GM21737 (cell line): ENCODE measurements at regions not wholly inside any gene's neighbourhood (a gene's known extent, or its start where the extent isn't known, plus 50 kb on each side); places are given as distances from the start of the nearest gene placed in this dataset.
"Not testable (repeated sequence)": the region's sequence is repeated elsewhere in the genome, so short reads cannot be mapped to it uniquely, and the experiment has no call there.

Experiments
- ATAC-seq: cut with Tn5 transposase; IDR thresholded peaks from one replicate; pipeline ENCODE4 v1.9.1; 2021; ENCODE audit warnings: mild to moderate bottlenecking, moderate library complexity; ENCODE audit not compliant: unreplicated experiment

DNA sequence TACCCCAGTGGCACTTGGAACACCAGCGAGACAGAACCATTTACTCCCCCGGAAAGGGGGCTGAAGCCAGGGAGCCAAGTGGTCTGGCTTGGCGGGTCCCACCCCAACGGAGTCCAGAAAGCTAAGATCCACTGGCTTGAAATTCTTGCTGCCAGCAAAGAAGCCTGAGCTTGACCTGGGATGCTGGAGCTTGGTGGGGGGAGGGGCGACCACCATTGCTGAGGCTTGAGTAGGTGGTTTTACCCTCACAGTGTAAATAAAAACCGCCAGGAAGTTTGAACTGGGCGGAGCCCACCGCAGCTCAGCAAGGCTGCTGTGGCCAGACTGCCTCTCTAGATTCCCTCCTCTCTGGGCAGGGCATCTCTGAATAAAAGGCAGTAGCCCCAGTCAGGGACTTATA, 62.8 kb downstream of the RPS24 start:
- ATAC-seq, result not testable (repeated sequence)

DNA sequence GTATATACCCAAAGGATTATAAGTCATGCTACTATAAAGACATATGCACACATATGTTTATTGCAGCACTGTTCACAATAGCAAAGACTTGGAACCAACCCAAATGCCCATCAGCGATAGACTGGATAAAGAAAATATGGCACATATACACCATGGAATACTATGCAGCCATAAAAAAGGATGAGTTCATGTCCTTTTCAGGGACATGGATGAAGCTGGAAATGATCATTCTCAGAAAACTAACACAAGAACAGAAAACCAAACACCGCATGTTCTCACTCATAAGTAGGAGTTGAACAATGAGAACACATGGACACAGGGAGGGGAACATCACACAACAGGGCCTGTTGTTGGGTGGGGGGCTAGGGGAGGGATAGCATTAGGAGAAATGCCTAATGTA, 68.9 kb downstream of the RPS24 start:
- ATAC-seq, result not testable (repeated sequence)

DNA sequence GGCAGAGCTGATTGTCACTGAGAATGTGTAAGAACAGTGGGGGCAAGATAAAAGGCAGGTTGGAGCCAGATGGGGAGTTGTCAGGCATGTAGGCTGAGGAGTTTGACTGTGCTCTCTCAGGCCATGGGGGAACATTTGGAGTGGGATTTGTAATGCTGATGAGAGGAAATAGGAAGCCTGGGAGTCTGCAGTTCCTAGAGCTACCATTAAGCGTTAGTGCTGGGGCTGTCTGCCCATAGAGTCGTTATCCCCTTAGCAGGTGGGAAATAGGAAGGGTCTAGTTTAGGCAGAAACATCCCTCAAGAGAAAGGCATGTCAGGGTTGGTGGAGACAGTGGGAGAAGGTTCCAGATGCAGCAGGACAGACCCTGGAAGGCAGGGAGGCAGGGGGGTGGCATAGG, 75.5 kb downstream of the RPS24 start:
- no peak for ATAC-seq

DNA sequence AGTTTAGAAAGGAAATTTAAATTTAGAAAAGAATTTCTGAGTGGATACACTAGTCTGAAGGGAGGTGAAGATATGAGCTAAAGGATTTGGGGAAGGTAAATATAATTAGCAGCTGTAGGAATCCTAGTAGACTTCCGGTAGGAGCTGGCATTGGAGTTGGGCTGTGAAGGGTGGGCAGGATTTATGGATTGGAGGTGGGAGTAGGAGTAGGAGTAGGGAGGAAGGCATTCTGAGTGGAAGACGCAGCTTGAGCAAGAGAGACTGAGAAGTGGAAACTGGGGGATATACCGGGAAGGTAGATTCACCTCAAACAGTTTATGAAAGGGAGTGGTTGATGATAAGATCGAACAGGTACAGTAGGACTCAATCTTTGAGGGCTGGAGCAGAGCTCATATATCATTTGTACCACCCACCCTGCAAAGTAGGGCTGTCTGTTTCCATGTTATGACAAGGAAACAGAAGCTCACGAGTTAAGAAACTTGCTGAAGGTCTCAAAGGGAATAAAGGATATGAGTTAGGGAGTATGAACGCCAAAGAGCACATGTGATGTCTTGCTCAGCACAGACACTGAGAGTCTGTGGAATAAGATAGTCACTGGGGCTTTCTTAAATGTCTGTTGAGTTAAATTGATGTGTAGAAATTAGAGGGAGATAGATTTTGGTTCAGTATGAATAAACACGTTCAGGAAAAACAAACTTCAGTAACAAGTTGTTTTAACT, 81.6 kb downstream of the RPS24 start:
- ATAC-seq, result no peak

DNA sequence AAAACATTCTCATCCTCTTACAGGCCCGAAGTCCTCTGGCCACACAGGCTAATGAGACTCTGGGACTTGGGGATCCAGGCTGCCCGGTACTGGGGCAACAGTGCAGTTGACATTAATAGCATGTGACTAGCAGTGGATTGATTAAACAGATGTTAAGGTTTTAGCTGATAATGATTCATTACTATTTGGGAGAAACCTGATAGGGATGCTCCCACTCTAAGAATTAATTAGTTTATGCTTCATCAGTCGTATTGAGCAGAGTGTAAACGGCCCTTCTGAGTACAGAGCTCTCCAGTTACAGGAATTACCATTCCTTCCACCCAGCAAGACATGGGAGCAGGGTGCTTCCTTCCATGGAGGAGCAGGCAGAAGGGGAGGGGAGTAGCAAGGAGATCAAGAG, 82.7 kb downstream of the RPS24 start:
- no peak for ATAC-seq

DNA sequence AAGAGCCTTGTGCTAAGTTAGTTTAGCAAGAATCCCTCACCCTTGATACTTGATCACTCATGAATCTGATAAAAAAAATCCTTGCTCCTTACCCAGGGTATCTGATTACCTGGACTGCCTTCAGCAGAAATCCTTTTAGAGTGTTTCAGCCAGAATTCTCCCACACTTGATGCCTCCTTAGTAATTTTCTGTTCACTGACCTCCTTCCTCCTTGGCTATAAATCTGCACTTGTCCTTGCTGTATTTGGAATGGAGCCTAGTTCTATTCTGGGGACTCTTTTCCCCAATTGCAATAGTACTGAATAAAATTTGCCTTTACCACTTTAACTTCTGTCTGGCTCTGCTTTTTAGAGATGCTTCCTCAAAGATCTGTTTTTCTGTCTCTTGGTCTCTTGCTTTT, 84.9 kb downstream of the RPS24 start:
- ATAC-seq, result no peak

DNA sequence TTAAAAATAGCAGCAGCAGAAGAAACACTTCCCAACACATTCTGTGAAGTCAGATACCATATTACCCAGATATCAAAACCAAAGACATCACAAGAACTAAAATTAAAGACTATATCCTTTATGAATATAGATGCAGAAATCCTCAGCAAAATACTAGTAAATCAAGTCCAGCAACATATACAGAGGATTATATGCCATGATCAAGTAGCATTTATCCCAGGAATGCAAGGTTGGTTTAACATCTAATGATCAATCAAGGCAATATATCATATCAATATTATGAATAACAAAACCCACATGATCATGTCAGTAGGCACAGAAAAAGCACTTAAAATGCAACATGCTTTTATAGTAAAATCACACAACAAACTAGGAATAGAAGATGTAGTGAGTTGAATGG, 88.1 kb downstream of the RPS24 start:
- no peak for ATAC-seq

DNA sequence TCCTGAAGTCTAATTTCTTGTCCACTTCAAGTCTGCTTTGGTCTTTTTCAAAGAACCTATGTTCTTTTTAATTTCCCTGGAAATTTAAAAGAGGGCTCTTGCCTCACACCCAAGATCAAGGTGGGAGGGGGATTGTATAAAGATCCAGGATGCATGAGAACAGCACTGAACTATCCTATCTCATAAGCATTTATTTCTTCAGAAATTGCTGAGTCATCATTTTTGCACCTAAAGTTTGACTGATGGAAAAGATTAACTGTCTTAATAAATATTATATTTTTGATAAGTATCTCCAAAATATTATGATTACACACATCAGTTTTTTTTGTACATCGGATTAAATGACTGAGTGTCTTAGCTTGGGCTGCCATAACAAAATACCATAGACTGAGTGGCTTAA, 90.5 kb downstream of the RPS24 start:
- ATAC-seq, result no peak

DNA sequence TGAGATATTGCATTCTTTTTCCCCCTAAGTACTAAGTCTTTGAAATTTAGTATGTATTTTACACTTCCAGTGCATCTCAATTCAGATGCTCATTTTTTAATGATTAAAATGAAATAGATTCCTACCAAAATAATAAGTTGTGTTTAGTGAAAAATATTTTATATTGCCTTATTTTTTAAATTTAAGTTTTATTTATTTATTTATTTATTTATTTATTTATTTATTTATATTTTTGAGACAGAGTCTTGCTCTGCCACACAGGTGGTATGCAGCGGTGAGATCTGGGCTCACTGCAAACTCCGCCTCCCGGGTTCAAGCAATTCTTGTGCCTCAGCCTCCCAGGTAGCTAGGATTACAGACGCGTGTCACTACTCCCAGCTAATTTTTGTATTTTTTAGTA, 95.5 kb downstream of the RPS24 start:
- no peak for ATAC-seq

DNA sequence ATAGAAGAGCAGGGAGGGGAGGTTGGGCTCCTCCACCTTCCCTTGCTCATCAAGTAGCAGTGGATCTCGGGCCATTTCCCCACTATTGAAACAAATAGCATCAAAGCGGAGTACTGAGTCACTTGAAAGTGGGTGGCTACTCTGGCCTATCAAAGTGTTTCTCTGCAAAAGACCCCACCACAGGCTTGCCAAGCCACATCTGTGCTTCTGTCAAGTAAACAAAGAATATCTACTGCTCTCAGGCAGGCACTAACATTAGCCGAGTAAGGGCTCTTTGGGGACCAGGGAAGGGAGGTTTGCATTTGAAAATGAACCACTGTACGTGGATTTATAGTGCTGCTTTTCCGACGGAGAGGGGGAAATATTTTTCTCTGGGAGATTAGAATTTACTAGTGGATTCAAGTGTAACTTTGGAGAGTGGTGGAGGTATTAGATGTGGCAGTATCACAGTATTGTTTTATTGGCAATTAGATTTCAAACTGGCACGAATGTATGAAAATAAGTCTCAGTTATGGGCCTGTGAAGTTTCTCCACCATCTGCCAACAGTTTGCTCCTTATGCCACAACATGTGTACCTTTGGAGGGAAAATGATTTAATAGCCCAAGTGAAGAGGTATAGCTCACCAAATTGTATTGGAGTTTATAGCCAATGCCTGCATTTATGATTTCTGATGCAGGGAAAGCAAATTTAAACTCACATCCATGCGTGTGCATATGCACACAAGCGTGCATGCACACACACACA, 97.5 kb downstream of the RPS24 start:
- ATAC-seq, result no peak

DNA sequence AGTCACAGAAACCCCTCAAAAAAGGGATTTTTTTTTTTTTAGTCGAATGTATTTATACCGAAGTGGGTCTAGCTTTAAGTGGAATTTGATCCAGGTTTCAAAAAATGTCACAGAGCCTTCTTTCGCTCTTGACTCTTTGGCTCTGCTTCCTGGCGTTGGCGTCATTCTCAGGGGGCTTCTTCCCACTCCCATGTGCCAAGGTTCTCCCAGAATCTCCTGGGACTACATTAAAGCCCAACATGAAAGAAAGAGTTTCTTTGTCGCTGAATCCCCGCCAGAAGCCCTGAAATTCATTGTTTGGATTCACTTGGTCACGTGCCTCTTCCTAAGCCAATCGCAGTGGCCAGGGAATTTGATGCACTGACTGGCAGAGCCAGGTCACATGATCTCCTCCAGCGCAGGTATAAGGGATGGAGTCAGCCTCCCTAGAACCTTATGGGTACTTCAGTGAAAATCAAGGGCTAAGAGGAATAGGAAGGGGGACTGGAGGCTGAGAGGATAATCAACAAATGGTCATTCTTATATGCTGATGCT, 101.2 kb downstream of the RPS24 start:
- no peak for ATAC-seq

DNA sequence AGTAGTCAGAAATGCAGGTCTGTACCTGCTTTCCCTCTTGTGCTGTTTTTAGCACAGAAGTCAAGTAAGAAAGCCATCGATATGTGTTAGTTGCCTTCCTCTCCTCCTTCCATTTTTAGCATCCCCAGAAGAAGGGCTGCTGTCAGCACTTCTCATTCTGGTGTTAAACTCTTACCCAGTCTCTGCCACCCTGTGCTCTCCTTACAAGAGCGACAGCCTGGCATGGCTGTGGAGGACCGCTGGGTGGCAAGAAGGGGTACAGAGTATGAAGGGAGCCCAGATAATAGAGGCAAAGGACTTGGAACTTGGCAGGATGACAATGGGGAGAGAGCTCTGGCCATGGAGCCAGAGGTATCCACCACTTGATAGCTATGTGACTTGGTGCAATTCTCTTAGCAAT, 103.5 kb downstream of the RPS24 start:
- no peak for ATAC-seq

DNA sequence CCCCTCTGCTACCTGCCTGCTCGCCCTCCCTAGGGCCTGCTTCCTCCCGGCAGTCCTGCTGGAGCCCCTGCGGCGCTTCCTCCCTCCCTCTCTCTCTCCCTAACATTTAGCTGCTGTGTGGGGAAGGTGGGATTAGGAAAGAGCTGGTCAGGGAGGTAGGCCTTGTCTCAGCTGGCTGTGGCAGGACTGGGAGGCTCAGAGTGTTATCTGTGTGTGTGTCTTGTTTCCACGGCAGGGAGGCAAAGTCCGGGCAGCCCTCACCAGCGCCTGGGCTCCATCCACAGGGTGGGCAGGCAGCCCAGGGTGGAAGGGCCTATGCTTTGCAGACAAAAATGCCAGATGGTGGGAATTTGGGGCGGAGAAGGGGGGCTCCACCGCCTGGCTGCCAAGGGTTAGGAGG, 105.7 kb downstream of the RPS24 start:
- ATAC-seq, result no peak

DNA sequence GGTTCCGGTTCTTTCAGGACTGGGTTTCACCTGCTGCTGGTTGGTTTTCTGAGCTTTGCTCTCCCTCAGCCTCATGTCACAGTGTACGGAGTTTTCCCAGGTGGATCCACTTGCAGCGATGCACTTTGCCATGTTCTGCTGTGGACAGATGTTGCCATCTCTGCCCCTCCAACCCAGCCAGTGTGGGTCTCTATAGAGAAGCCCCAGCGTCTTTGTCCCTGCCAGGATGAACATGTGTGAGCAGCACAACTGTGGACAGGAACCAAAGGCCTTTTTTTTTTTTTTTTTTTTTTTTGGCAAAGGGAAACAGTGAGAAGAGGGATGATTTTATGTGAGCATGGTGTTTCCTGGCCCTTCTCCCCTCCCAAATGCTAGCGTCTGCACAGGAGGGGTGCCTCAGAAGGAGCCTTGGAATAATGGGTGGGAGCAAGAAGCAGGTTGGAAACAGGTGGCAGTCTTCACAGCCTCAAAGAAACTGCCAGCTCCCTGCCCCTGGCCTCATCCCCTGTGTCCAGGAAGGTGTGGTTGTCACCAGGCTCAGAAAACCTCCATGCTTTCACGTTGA, 106.5 kb downstream of the RPS24 start:
- ATAC-seq, result no peak

DNA sequence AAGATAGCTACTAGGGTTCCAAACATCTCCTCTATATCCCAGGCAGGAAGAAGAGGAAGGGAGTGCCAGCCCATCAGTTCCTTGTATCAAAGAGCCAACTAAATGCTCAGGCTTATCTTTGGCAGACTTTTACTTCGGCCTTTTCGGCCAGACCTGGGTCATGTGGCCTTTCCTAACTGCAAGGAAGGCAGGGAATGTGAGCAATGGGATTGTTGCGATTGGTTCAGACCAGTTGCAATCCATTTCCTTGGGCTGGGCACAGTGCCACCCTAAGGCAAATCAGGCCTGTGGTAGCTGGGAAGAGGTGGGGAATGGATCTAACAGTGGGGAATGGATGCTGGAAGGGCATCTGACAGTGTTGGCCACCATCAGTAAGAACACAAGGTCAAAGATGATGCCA, 109.9 kb downstream of the RPS24 start:
- no peak for ATAC-seq

DNA sequence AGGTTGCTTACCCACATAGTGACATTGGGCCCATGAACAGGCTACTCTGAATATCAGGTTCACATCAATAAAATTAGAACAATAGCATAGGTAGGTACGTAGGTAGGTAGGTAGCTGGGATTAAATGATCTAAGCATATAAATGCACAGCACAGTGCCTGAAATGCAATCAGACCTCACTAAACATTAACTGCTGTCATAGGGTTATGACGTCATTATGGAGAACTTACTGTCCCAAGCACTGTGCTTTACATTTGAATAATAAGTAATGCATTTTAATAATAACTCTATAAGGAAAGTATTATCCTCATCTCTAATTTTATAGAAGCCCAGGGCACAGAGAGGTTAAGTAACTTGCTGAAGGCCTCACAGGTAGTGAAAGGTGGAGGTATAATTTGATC, 112.5 kb downstream of the RPS24 start:
- no peak for ATAC-seq

DNA sequence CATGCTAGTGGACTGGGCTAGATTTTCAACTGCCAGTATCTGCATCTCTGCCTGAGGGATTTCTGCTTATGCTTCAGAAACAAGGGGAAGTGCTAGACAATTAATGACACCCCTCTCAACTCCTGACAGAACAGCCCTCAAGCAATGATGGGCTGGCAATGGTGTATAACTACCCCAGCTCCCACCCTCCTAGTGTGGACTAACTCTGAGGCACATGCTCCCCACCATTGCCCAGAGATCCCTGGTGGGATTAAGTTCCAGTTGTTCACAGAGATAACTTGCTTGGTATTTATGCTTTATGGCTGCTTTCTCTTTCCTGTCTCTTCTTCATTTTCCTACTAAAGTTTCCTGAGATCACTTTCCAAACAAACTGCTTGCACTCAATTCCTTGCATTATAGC, 113.5 kb downstream of the RPS24 start:
- ATAC-seq, result no peak

DNA sequence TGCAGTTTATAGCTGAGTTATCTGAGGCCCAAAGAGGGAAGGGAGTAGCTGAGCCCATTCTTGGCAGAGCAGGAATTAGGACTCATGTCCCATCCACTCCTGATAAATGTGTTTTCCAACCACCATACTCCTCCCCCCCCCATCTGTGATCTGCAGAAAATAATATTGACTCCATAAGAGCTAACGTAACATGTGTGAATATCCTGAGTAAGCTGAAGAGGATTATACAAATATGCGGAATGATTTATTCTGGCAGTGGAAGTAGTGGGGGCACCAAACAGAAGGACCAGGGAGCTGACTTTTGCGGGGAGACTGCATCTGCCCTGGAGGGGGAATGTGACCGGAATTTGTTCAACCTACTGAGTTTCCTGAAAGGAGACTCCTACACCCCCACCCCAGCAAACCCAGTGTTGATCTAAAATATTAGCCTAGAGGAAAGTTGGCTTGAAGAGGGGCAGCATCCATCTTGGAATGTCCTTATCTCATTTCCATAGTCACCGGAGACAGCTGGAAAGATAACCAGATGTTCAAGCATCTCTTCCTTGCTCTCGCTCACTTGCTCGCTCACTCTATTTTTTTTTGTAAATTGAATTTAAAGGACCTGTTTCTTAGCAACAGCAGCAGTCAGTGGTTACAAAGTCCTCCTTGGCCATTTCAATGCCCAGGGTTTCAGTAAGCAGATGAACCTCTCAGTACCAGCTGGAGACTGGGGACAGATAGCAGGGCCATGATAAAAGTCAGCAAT, 114.7 kb downstream of the RPS24 start:
- no peak for ATAC-seq

DNA sequence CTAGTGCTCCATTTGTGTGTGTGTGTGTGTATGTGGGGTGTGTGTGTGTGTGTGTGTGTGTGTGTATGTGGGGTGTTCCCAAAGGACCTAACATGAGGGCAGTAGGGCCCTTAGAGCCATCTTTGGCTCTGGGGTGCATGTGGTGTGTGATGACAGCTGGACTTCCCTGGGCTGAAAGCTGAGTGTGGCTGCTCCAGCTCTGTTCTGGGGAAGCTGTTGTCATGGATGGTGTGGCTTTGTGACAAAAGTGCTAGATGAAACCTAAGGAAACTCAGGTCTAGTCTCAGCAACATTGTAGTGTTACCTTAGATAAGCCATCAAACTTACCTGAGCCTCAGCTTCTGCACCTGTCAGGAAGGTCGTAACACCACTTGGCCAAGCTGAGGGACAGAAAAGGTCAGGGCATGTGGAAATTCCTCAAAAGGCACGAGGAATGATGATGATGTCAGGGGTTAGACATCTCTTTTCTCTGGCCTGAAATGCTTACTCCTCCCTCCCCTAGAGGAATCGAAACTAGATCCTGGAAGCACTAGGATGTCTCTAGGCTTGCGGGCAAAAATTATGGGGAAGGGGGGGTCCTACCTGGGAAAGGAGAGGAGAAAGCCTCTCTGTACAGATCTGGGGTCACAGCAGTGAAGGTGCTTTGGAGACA, 115.4 kb downstream of the RPS24 start:
- ATAC-seq, result no peak

DNA sequence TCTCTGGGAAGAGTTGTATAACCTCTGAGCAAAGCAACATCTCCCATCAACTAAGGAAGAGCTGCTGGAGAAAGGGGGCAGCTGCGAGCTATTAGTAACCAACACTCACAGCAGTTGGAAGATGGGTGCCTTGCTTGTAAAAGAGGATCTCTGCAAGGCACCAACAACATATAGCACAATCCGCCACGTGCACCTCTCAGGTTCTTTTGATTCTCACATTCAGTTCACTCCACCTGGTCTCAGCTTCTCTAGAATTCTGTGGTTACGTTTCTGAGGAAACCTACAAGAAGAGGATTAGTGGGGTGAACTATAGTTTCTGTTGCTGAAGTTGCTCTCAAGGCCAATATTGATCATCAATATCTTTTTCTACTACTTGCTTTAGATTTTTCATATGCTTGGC, 117.1 kb downstream of the RPS24 start:
- no peak for ATAC-seq

DNA sequence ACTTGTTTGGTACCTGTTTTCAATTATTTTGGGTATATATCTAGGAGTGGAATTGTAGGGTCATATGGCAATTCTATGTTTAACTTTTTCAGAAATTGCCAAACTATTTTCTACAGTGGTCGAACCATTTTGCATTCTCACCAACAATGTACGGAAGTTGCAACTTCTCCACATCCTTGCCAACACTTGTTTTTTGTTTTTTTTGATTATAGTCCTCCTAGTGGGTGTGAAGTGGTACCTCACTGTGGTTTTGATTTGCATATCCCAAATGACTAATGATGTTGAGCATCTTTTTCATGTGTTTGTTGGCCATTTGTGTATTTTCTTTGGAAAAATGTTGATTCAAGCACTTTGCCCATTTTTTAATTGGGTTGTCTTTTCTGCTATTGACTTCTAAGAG, 122.1 kb downstream of the RPS24 start:
- ATAC-seq, result no peak
